Epithelial cell of esophagus (primary cell): ENCODE measurements at regions not wholly inside any gene's neighbourhood (a gene's known extent, or its start where the extent isn't known, plus 50 kb on each side); places are given as distances from the start of the nearest gene placed in this dataset.
"Not testable (repeated sequence)": the region's sequence is repeated elsewhere in the genome, so short reads cannot be mapped to it uniquely, and the experiment has no call there.

ENCODE experiments used
- DNase-seq: peaks from one replicate; pipeline ENCODE4 v3.0.0; 2010; ENCODE audit warnings: low read depth
- H3K4me3 ChIP-seq: 2 replicates; pipeline ENCODE4 v1.5.1; 2011; ENCODE audit warnings: mild to moderate bottlenecking, low read length, control low read depth
- TF ChIP-seq, protein P1 (sequence below): IDR thresholded peaks from 2 replicates; pipeline ENCODE4 v1.5.1; 2011; ENCODE audit warnings: low read depth, mild to moderate bottlenecking, low read length, control low read depth, inconsistent platforms; ENCODE audit not compliant: insufficient read depth; ENCODE audit errors: missing control alignments

GRCh38 chr7:149670288-149670687 is 103.1 kb downstream of the ZNF467 start:
- TF ChIP-seq, protein P1, sequence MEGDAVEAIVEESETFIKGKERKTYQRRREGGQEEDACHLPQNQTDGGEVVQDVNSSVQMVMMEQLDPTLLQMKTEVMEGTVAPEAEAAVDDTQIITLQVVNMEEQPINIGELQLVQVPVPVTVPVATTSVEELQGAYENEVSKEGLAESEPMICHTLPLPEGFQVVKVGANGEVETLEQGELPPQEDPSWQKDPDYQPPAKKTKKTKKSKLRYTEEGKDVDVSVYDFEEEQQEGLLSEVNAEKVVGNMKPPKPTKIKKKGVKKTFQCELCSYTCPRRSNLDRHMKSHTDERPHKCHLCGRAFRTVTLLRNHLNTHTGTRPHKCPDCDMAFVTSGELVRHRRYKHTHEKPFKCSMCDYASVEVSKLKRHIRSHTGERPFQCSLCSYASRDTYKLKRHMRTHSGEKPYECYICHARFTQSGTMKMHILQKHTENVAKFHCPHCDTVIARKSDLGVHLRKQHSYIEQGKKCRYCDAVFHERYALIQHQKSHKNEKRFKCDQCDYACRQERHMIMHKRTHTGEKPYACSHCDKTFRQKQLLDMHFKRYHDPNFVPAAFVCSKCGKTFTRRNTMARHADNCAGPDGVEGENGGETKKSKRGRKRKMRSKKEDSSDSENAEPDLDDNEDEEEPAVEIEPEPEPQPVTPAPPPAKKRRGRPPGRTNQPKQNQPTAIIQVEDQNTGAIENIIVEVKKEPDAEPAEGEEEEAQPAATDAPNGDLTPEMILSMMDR: no peak
- no peak overlapping the region for H3K4me3 ChIP-seq
- no peak for DNase-seq

GRCh38 chr7:149669121-149669818 is 104.1 kb downstream of the ZNF467 start:
- H3K4me3 ChIP-seq: no peak overlapping the region
- TF ChIP-seq, protein P1: peak; percentile 43
- peak; percentile 42 for DNase-seq

DNA sequence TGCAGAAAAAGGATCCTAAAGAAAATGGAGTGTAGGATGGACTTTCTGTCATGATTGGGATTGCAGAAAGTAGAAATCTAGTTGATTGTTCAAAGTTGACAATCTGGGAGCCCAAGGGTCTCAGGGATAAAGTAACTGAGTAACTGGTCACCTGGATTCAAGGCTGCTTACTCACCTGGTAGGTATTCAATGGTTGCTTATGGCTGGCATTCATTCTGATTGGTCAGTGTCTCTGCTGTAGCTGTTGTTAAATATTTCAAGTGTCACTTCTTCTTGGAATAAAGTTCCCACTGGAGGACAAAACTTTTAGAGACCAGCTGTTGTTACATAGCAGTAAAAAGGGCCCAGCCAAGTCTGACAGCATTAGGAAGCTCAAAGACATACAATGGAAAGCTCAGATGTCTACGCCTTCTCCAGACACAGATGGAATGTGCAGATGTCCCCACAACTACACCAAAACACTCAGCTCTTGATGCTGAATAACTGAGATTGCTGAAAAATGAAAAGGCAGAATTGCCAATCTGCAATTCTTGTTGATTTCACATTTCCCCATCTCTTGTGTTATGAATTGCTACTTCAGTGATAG is 106.9 kb downstream of the ZNF467 start:
- peak; percentile 38 for DNase-seq
- TF ChIP-seq, protein P1: no peak

GRCh38 chr7:149665618-149666017 is 107.8 kb downstream of the ZNF467 start:
- not testable (repeated sequence) for DNase-seq, H3K4me3 ChIP-seq

More for the DNA sequence above, 106.9 kb downstream of the ZNF467 start:
- no peak overlapping the region for H3K4me3 ChIP-seq

DNA sequence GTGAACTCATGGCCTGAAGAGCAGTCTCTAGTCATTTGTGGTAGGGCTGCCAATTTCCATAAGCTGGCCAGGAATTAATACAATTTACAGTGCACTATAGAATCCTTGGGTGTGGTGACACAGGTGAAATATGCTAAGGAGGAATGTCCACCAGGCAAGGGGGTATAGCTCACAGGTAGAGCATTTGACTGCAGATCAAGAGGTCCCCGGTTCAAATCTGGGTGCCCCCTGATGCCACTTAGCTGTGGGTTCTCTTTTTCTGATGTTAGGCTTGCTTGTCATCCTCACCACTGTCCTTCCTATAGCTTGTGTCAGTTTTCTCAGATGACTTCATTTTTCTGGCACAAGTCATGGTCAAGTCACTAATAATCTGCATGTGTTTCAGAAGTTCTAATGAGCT is 108.7 kb downstream of the ZNF467 start:
- TF ChIP-seq, protein P1: no peak
- H3K4me3 ChIP-seq: no peak overlapping the region
- peak; percentile 47 for DNase-seq

DNA sequence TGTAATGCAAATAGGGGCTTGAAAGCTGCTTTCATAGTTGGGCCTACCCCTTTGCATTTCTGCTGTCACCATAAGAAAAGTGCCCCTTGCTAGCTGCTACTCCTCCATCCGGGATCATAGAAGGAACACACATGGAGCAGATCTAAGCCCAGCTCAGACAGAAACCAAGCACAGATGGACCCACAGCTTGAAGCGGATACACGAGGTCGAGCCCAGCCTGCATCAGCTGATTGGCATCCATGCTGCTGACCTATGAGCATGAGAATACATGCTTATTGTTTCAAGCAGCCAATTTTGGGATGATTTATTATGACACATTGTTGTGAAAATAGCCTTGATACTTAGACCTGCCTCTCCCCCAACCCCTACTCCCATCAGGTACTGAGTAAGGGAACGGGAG is 109.2 kb downstream of the ZNF467 start:
- TF ChIP-seq, protein P1: no peak
- no peak overlapping the region for H3K4me3 ChIP-seq
- no peak for DNase-seq

DNA sequence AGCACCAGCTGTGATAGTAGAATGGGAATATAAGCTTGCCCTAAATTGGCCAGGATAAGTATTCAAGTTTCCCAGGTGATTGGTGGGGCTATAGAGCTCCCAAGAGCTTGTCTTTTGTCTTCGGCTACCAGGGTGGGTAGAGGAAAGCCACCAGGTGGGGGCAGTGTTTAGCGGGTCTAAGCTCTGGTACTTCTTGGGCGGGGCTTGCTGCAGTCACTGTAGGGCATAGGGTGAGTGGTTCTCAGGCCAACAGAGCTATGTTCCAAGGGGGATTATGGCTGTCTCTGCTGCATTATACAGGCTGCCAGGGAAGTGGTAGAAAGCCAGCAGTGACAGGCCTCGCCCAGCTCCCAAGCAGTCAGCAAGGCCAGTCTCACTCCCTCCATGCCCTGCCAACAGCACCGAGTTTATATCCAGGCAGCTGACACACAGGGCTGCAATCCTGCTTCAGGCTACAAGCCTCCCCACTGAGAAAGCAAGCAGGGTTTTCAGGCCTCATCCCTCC is 110.7 kb downstream of the ZNF467 start:
- TF ChIP-seq, protein P1: peak; percentile 51
- no peak overlapping the region for H3K4me3 ChIP-seq
- DNase-seq: peak; percentile 75
